CD14-positive monocyte (primary cell): ENCODE measurements at regions not wholly inside any gene's neighbourhood (a gene's known extent, or its start where the extent isn't known, plus 50 kb on each side); places are given as distances from the start of the nearest gene placed in this dataset.

Experiments used
- DNase-seq, 3 donors: peaks; one replicate each; pipeline ENCODE4 v3.0.0-alpha.2; 2011 to 2022
- H2AFZ ChIP-seq: 2 replicates; pipeline ENCODE4 v1.6.0; 2012; ENCODE audit warnings: mild to moderate bottlenecking, low read depth, low read length, inconsistent platforms; ENCODE audit not compliant: insufficient read depth, poor library complexity, severe bottlenecking
- H3K27ac ChIP-seq, 2 donors: 1 replicate in 1 of 2; 2 replicates in 1 of 2; pipeline ENCODE4 v1.5.1; 2012 to 2013; ENCODE audit warnings: low read length in 2 of 2, control low read depth in 1 of 2, inconsistent platforms in 1 of 2, low read depth in 1 of 2, mild to moderate bottlenecking in 1 of 2
- H3K27me3 ChIP-seq, 2 donors: one replicate each; pipeline versions ENCODE4 v1.6.0 to v1.6.1; 2011 to 2013; ENCODE audit warnings: low read length in 2 of 2; ENCODE audit not compliant: control insufficient read depth in 2 of 2, insufficient read depth in 2 of 2
- H3K36me3 ChIP-seq, 2 donors: replicated peaks in 1 of 2; 1 replicate in 1 of 2; 2 replicates in 1 of 2; pipeline versions ENCODE4 v1.5.1 to v1.6.1; 2012 to 2013; ENCODE audit warnings: low read length in 2 of 2, control low read depth in 1 of 2, inconsistent platforms in 1 of 2, mild to moderate bottlenecking in 1 of 2; ENCODE audit not compliant: insufficient read depth in 2 of 2, control insufficient read depth in 1 of 2
- H3K4me1 ChIP-seq, 2 donors: 1 replicate in 1 of 2; 2 replicates in 1 of 2; pipeline versions ENCODE4 v1.5.1 to v1.6.1; 2012 to 2013; ENCODE audit warnings: low read length in 2 of 2, control low read depth in 1 of 2, inconsistent platforms in 1 of 2, mild to moderate bottlenecking in 1 of 2, moderate library complexity in 1 of 2; ENCODE audit not compliant: insufficient read depth in 2 of 2, control insufficient read depth in 1 of 2
- H3K4me2 ChIP-seq: replicated peaks from 2 replicates; pipeline ENCODE3; 2012; ENCODE audit warnings: low read length, moderate library complexity, mild to moderate bottlenecking; ENCODE audit not compliant: poor library complexity, severe bottlenecking; ENCODE audit errors: extremely low read depth
- H3K4me3 ChIP-seq, 3 experiments: fragments of 200-600 bp in 1 of 3; sonication (generic) in 1 of 3; replicated peaks in 1 of 3; 1 replicate in 2 of 3; 2 replicates in 1 of 3; pipeline ENCODE4 v1.5.1; 2011 to 2013; ENCODE audit warnings: low read length in 3 of 3, mild to moderate bottlenecking in 3 of 3, control low read depth in 2 of 3, low read depth in 2 of 3, inconsistent platforms in 1 of 3, moderate library complexity in 1 of 3
- H3K79me2 ChIP-seq: 2 replicates; pipeline ENCODE4 v1.6.0; 2012; ENCODE audit warnings: mild to moderate bottlenecking, control low read depth, inconsistent platforms, low read length, moderate library complexity; ENCODE audit not compliant: insufficient read depth
- H3K9ac ChIP-seq: 2 replicates; pipeline ENCODE4 v1.6.0; 2017; ENCODE audit warnings: low read length, mild to moderate bottlenecking; ENCODE audit not compliant: insufficient read depth, poor library complexity, severe bottlenecking
- H3K9me3 ChIP-seq, 2 donors: replicated peaks in 1 of 2; 1 replicate in 1 of 2; 2 replicates in 1 of 2; pipeline versions ENCODE4 v1.5.1 to v1.6.1; 2012 to 2013; ENCODE audit warnings: low read length in 2 of 2, control low read depth in 1 of 2; ENCODE audit not compliant: control insufficient read depth in 1 of 2, insufficient read depth in 1 of 2
- H4K20me1 ChIP-seq: 2 replicates; pipeline ENCODE4 v1.6.0; 2012; ENCODE audit warnings: mild to moderate bottlenecking, low read length, control low read depth, moderate library complexity; ENCODE audit not compliant: insufficient read depth
- H3K27ac Mint-ChIP-seq, 7 donors: one replicate each; pipeline ENCODE4 v1.8.0; 2020; ENCODE audit warnings: mild to moderate bottlenecking in 7 of 7, mixed read lengths in 7 of 7, moderate library complexity in 6 of 7, inconsistent platforms in 2 of 7
- H3K27me3 Mint-ChIP-seq, 3 donors: one replicate each; pipeline ENCODE4 v1.8.0; 2021 to 2022; ENCODE audit warnings: low read depth in 3 of 3, mild to moderate bottlenecking in 3 of 3, mixed read lengths in 3 of 3, moderate library complexity in 3 of 3, inconsistent platforms in 1 of 3
- H3K36me3 Mint-ChIP-seq, 2 donors: one replicate each; pipeline ENCODE4 v1.8.0; 2020; ENCODE audit warnings: mixed read lengths in 2 of 2, inconsistent platforms in 1 of 2, mild to moderate bottlenecking in 1 of 2
- H3K4me1 Mint-ChIP-seq: one replicate; pipeline ENCODE4 v1.8.0; 2020; ENCODE audit warnings: mild to moderate bottlenecking, mixed read lengths
- H3K4me3 Mint-ChIP-seq, 2 donors: one replicate each; pipeline ENCODE4 v1.8.0; 2020; ENCODE audit warnings: mild to moderate bottlenecking in 2 of 2, mixed read lengths in 2 of 2, moderate library complexity in 1 of 2
- H3K9me3 Mint-ChIP-seq, 7 donors: one replicate each; pipeline ENCODE4 v1.8.0; 2020 to 2022; ENCODE audit warnings: mixed read lengths in 7 of 7, mild to moderate bottlenecking in 6 of 7, moderate library complexity in 6 of 7, inconsistent platforms in 2 of 7
- CTCF ChIP-seq: fragments of 200-600 bp; IDR thresholded peaks from one replicate; pipeline ENCODE4 v1.8.0; 2022; ENCODE audit warnings: antibody characterized with exemption, mild to moderate bottlenecking
- WGBS: methylation state at CpG from one replicate; pipeline ENCODE4 v1.1.5; 2013; ENCODE audit warnings: missing lambda C conversion rate; ENCODE audit not compliant: insufficient coverage; 5-methylcytosine and 5-hydroxymethylcytosine counted together
- intact Hi-C, 2 donors: fragments of 100-400 bp; cut with micrococcal nuclease; formaldehyde crosslinking; loops; one replicate each; pipeline versions ENCODE4 v1.15.0 to v1.15.1; 2023

DNA sequence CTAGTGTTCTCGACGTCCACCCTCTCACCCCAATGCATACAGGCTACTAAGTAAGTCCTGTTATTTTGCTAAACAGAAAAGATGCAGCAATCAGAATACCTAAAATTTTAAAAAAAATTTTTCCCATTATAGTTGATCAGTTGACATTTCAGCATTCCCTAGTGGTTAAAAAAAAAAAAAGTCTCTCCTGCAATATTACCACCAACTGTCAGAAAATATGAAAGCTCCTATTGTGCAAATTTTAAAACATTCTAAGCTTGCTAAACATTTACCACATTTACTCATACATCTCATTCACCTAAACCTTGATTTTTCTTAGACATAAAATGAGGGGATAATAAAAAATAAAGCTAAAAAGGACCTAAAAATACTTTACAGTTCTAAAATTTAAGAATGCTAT lies 165.6 kb downstream of the AVL9 start:
- Mint-ChIP-seq H3K36me3 (no peaks in the 10 kb centered on the region), H3K4me3 (no peak overlapping the region), H3K9me3 (peaks cover 0 to 4% (median 0%) of the 10 kb centered on the region in 7 donors), H3K4me1 (peaks cover 20% of the 10 kb centered on the region), H3K27ac (no peak overlapping the region), H3K27me3 (peaks cover 2 to 8% (median 4%) of the 10 kb centered on the region in 3 donors)
- Histone ChIP-seq H3K4me1 (no peaks in the 10 kb centered on the region), H3K4me2 (no peak overlapping the region), H3K4me3 (no peak overlapping the region), H3K27ac (no peak overlapping the region), H3K79me2 (no peaks in the 10 kb centered on the region), H4K20me1 (no peaks in the 10 kb centered on the region), H3K36me3 (no peaks in the 10 kb centered on the region), H3K27me3 (no peaks in the 10 kb centered on the region), H3K9ac (no peak overlapping the region), H2AFZ (no peak overlapping the region), H3K9me3 (no peaks in the 10 kb centered on the region)
- no peak for TF ChIP-seq CTCF
- no peak for DNase-seq
- WGBS = no CpG with 5 or more reads among the region's 2 CpGs
- intact Hi-C loops = no loop called here

GRCh38 chr7:32659853-32660252 lies 164.6 kb downstream of the AVL9 start:
- no peaks in the 10 kb centered on the region for H3K9me3 ChIP-seq
- no peak overlapping the region for H3K4me3 ChIP-seq
- H3K9ac ChIP-seq = no peak overlapping the region
- Mint-ChIP-seq H3K4me1 (peaks cover 19% of the 10 kb centered on the region), H3K36me3 (no peaks in the 10 kb centered on the region), H3K27me3 (peaks cover 2 to 8% (median 4%) of the 10 kb centered on the region in 3 donors), H3K27ac (peak overlapping the region in 1 of 7 donors; percentile 62), H3K4me3 (no peak overlapping the region), H3K9me3 (peaks cover 0 to 4% (median 0%) of the 10 kb centered on the region in 7 donors)
- H3K27me3 ChIP-seq = no peaks in the 10 kb centered on the region
- no peak overlapping the region for H3K4me2 ChIP-seq
- WGBS = 85% methylated on average over 3 of the region's 9 CpGs
- H4K20me1 ChIP-seq = no peaks in the 10 kb centered on the region
- no peak overlapping the region for H2AFZ ChIP-seq
- H3K36me3 ChIP-seq = no peaks in the 10 kb centered on the region
- no peaks in the 10 kb centered on the region for H3K79me2 ChIP-seq
- no peak for TF ChIP-seq CTCF
- no peaks in the 10 kb centered on the region for H3K4me1 ChIP-seq
- no peak for DNase-seq
- intact Hi-C loops = no loop called here
- H3K27ac ChIP-seq = no peak overlapping the region
